Right lobe of liver (tissue), 6 donors: ENCODE measurements at regions not wholly inside any gene's neighbourhood (a gene's known extent, or its start where the extent isn't known, plus 50 kb on each side); places are given as distances from the start of the nearest gene placed in this dataset.

Experiments used
- ATAC-seq, 4 donors: fragments of 200-7000 bp; cut with Tn5 transposase; one replicate each; pipeline ENCODE4 v1.9.1; 2020; ENCODE audit warnings: mild to moderate bottlenecking in 4 of 4, moderate library complexity in 4 of 4
- DNase-seq, 3 donors: peaks; one replicate each; pipeline ENCODE4 v3.0.0-alpha.2; 2020
- H3K27ac ChIP-seq, 3 donors: fragments of 200-600 bp; one replicate each; pipeline ENCODE4 v1.8.0; 2022
- H3K27me3 ChIP-seq, 2 donors: fragments of 200-600 bp; one replicate each; pipeline ENCODE4 v1.8.0; 2022
- H3K36me3 ChIP-seq, 4 donors: fragments of 200-600 bp; sonication (generic) in 1 of 4; one replicate each; pipeline versions ENCODE4 v1.5.1 to v1.8.0; 2017 to 2022; ENCODE audit warnings: control low read depth in 1 of 4
- H3K4me1 ChIP-seq, 4 donors: fragments of 200-600 bp; sonication (generic) in 1 of 4; one replicate each; pipeline versions ENCODE4 v1.5.1 to v1.8.0; 2017 to 2022; ENCODE audit warnings: control low read depth in 1 of 4
- H3K4me3 ChIP-seq, 3 donors: fragments of 200-600 bp; one replicate each; pipeline ENCODE4 v1.8.0; 2022
- H3K9me3 ChIP-seq, 4 donors: fragments of 200-600 bp; sonication (generic) in 1 of 4; one replicate each; pipeline versions ENCODE4 v1.5.1 to v1.8.0; 2017 to 2022; ENCODE audit warnings: control low read depth in 1 of 4
- CTCF ChIP-seq, 4 donors: fragments of 200-600 bp in 3 of 4; fragments of 450-650 bp in 1 of 4; IDR thresholded peaks; one replicate each; pipeline versions ENCODE4 v1.5.1 to v1.8.0; 2016 to 2022; ENCODE audit warnings: antibody characterized with exemption in 4 of 4, mild to moderate bottlenecking in 2 of 4
- POLR2A ChIP-seq: fragments of 450-650 bp; IDR thresholded peaks from one replicate; pipeline ENCODE4 v1.6.1; 2017; ENCODE audit warnings: antibody characterized with exemption, mild to moderate bottlenecking
- WGBS: methylation state at CpG from one replicate; pipeline ENCODE4 v1.1.6; 2018; ENCODE audit warnings: low coverage, low lambda C conversion rate; ENCODE audit not compliant: insufficient coverage; ENCODE audit errors: missing lambda C conversion rate; 5-methylcytosine and 5-hydroxymethylcytosine counted together
- intact Hi-C, 2 donors: fragments of 100-400 bp; cut with DNase I; formaldehyde crosslinking; loops; one replicate each; pipeline versions ENCODE4 v1.11.2 to v1.14.1; 2022
- donor health status: DM: no; HTN: yes; CAD: no.
- donor health status: DM: no; HTN: no; CAD: no.
- donor health status: DM: no; HTN: no; CAD: no.
- donor health status: DM: no; HTN: yes; CAD: no.
- donor health status: DM: no; HTN: yes; CAD: no.

- H3K27ac ChIP-seq = no peak overlapping the region
- no peaks in the 10 kb centered on the region for H3K9me3 ChIP-seq
- DNase-seq = no peak
- H3K27me3 ChIP-seq = no peaks in the 10 kb centered on the region
- H3K4me1 ChIP-seq = no peaks in the 10 kb centered on the region
- intact Hi-C loops = no loop called here
- H3K4me3 ChIP-seq = no peak overlapping the region
- H3K36me3 ChIP-seq = no peaks in the 10 kb centered on the region
- WGBS = 62% methylated on average over 4 of the region's 4 CpGs
- ATAC-seq = no peak
- no peak for TF ChIP-seq POLR2A
- TF ChIP-seq CTCF (IDR thresholded peaks at IDR 0.05) = no peak
Observed at GRCh38 chr17:43327421-43327820, 71.4 kb upstream of the ARL4D start.

GRCh38 chr17:43326490-43327275, 72.1 kb upstream of the ARL4D start:
- H3K9me3 ChIP-seq = no peaks in the 10 kb centered on the region
- H3K4me3 ChIP-seq = no peak overlapping the region
- ATAC-seq = no peak
- H3K4me1 ChIP-seq = no peaks in the 10 kb centered on the region
- no peaks in the 10 kb centered on the region for H3K27me3 ChIP-seq
- no peak for TF ChIP-seq POLR2A
- TF ChIP-seq CTCF (IDR thresholded peaks at IDR 0.05) = no peak
- no peak for DNase-seq
- 77% methylated on average over 5 of the region's 7 CpGs for WGBS
- no peaks in the 10 kb centered on the region for H3K36me3 ChIP-seq
- H3K27ac ChIP-seq = no peak overlapping the region
- intact Hi-C loops = no loop called here

GRCh38 chr17:43324205-43324893, 74.4 kb upstream of the ARL4D start:
- TF ChIP-seq POLR2A (no peak), CTCF (IDR thresholded peaks at IDR 0.05) (no peak)
- intact Hi-C loops = no loop called here
- Histone ChIP-seq H3K36me3 (no peaks in the 10 kb centered on the region), H3K27ac (no peak overlapping the region), H3K9me3 (no peaks in the 10 kb centered on the region), H3K4me3 (no peak overlapping the region), H3K27me3 (no peaks in the 10 kb centered on the region), H3K4me1 (no peaks in the 10 kb centered on the region)
- ATAC-seq (no peak), DNase-seq (no peak)
- WGBS = 78% methylated on average over 19 of the region's 22 CpGs

- TF ChIP-seq CTCF (IDR thresholded peaks at IDR 0.05) (no peak), POLR2A (no peak)
- DNase-seq = no peak
- no peaks in the 10 kb centered on the region for H3K36me3 ChIP-seq
- no peaks in the 10 kb centered on the region for H3K4me1 ChIP-seq
- no peaks in the 10 kb centered on the region for H3K9me3 ChIP-seq
- intact Hi-C loops = no loop called here
- 100% methylated on average over 2 of the region's 4 CpGs for WGBS
- no peaks in the 10 kb centered on the region for H3K27me3 ChIP-seq
- no peak for ATAC-seq
- H3K27ac ChIP-seq = no peak overlapping the region
- no peak overlapping the region for H3K4me3 ChIP-seq
Observed at GRCh38 chr17:43319293-43320124, 79.3 kb upstream of the ARL4D start.
